Natural killer cell (primary cell): ENCODE measurements at regions not wholly inside any gene's neighbourhood (a gene's known extent, or its start where the extent isn't known, plus 50 kb on each side); places are given as distances from the start of the nearest gene placed in this dataset.

Source experiments
- ATAC-seq, 3 donors: fragments of 150-1000 bp in 2 of 3; fragments of 200-7000 bp in 1 of 3; cut with Tn5 transposase; 1 replicate in 1 of 3; 2 replicates in 2 of 3; pipeline ENCODE4 v1.10.0; 2021; ENCODE audit warnings: mild to moderate bottlenecking in 2 of 3, moderate library complexity in 2 of 3
- DNase-seq, 2 donors: peaks; one replicate each; pipeline versions ENCODE4 v3.0.0 to v3.0.0-alpha.2; 2013 to 2021; ENCODE audit warnings: mixed read lengths in 1 of 2
- H3K27ac ChIP-seq: one replicate; pipeline ENCODE4 v1.5.1; 2013; ENCODE audit warnings: mild to moderate bottlenecking, low read length
- H3K27me3 ChIP-seq: one replicate; pipeline ENCODE4 v1.6.1; 2013; ENCODE audit warnings: low read length; ENCODE audit not compliant: control insufficient read depth, insufficient read depth
- H3K36me3 ChIP-seq: one replicate; pipeline ENCODE4 v1.6.1; 2013; ENCODE audit warnings: low read length; ENCODE audit not compliant: control insufficient read depth, insufficient read depth
- H3K4me1 ChIP-seq: one replicate; pipeline ENCODE4 v1.6.1; 2013; ENCODE audit warnings: low read length; ENCODE audit not compliant: control insufficient read depth, insufficient read depth
- H3K4me3 ChIP-seq: one replicate; pipeline ENCODE4 v1.5.1; 2013; ENCODE audit warnings: low read length
- H3K9me3 ChIP-seq: one replicate; pipeline ENCODE4 v1.6.1; 2013; ENCODE audit warnings: low read length; ENCODE audit not compliant: control insufficient read depth, insufficient read depth
- H3K27ac Mint-ChIP-seq, 2 donors: one replicate each; pipeline ENCODE4 v1.8.0; 2022; ENCODE audit warnings: mild to moderate bottlenecking in 2 of 2, mixed read lengths in 2 of 2, moderate library complexity in 1 of 2
- H3K27me3 Mint-ChIP-seq, 2 donors: one replicate each; pipeline ENCODE4 v1.8.0; 2022; ENCODE audit warnings: low read depth in 2 of 2, mixed read lengths in 2 of 2
- H3K36me3 Mint-ChIP-seq: one replicate; pipeline ENCODE4 v1.8.0; 2022; ENCODE audit warnings: mixed read lengths
- H3K4me1 Mint-ChIP-seq, 2 donors: one replicate each; pipeline ENCODE4 v1.8.0; 2022; ENCODE audit warnings: mixed read lengths in 2 of 2
- H3K4me3 Mint-ChIP-seq: one replicate; pipeline ENCODE4 v1.8.0; 2022; ENCODE audit warnings: mild to moderate bottlenecking, moderate library complexity, mixed read lengths
- H3K9me3 Mint-ChIP-seq, 2 donors: one replicate each; pipeline ENCODE4 v1.8.0; 2022; ENCODE audit warnings: mixed read lengths in 2 of 2
- WGBS: methylation state at CpG from one replicate; pipeline ENCODE4 v1.1.7; 2013; ENCODE audit warnings: missing lambda C conversion rate; ENCODE audit not compliant: insufficient coverage; 5-methylcytosine and 5-hydroxymethylcytosine counted together
- intact Hi-C: fragments of 100-400 bp; cut with micrococcal nuclease; formaldehyde crosslinking; loops from one replicate; pipeline ENCODE4 v1.14.2; 2022
- TF ChIP-seq, protein P1 (sequence below): fragments of 200-600 bp; IDR thresholded peaks from one replicate; pipeline ENCODE4 v1.8.0; 2022; ENCODE audit warnings: antibody characterized with exemption

DNA sequence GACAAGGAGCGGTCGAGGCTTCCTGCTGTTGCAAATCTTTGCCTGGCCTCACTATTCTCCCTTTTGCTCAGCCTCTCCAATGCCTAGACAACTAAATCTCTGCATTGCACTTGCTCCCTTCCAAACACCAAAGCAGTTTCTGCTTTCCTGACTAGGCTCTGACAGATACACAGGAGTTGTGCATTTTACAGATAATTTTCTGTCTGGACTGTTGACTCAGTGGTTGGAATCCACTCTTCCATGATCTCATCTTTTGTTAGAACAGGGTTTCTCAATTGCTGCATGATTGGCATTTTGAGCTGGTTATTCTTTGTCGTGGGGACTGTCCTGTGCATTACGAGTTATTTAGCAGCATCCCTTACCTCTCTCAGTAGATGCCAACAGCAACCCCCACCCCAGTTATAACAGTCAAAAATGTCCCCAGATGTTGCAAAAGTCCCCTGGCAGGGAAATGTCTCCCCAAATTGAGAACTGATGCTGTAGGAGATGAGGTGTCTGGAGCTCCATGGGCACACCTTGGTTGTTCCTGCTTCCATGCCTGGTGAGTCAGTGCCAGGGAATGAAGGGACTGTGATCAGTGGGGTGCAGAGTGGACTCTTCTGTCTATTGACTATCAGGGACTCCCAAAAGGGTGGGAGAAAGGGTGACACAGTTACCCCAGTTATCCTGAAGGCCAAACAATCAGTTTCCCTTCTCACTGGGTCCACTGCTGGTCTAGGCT lies 557.4 kb upstream of the PSMD7 start:
- 88% methylated on average over 4 of the region's 4 CpGs for WGBS
- DNase-seq = no peak
- intact Hi-C loops = no loop called here
- no peaks in the 10 kb centered on the region for H3K9me3 ChIP-seq
- H3K27ac Mint-ChIP-seq = no peak overlapping the region
- no peaks in the 10 kb centered on the region for H3K27me3 ChIP-seq
- no peaks in the 10 kb centered on the region for H3K9me3 Mint-ChIP-seq
- TF ChIP-seq, protein P1, sequence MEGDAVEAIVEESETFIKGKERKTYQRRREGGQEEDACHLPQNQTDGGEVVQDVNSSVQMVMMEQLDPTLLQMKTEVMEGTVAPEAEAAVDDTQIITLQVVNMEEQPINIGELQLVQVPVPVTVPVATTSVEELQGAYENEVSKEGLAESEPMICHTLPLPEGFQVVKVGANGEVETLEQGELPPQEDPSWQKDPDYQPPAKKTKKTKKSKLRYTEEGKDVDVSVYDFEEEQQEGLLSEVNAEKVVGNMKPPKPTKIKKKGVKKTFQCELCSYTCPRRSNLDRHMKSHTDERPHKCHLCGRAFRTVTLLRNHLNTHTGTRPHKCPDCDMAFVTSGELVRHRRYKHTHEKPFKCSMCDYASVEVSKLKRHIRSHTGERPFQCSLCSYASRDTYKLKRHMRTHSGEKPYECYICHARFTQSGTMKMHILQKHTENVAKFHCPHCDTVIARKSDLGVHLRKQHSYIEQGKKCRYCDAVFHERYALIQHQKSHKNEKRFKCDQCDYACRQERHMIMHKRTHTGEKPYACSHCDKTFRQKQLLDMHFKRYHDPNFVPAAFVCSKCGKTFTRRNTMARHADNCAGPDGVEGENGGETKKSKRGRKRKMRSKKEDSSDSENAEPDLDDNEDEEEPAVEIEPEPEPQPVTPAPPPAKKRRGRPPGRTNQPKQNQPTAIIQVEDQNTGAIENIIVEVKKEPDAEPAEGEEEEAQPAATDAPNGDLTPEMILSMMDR = no peak
- H3K4me3 Mint-ChIP-seq = no peak overlapping the region
- H3K4me1 ChIP-seq = no peaks in the 10 kb centered on the region
- no peaks in the 10 kb centered on the region for H3K36me3 Mint-ChIP-seq
- no peak overlapping the region for H3K27ac ChIP-seq
- no peaks in the 10 kb centered on the region for H3K36me3 ChIP-seq
- no peak for ATAC-seq
- no peaks in the 10 kb centered on the region for H3K4me1 Mint-ChIP-seq
- no peak overlapping the region for H3K4me3 ChIP-seq
- peaks cover 0 to 6% of the 10 kb centered on the region in 2 donors for H3K27me3 Mint-ChIP-seq

DNA sequence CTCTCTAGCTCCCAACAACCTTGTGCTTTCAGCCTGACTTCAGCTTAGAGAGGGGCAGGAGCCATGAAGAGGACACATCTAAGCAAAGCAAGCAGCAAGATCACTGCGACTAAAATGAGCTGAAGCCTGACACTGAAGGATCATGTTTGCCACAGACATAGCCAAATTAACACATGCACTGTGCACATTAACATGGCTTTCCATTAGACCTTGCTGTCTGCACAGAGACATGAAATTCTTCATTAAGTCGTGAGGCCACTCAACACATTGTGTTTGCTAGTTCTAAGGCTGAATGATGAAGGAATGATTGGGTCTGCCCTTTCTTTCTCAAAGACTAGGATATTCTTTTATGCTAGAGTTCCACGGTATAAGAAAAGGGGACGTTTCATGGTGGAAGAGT lies 558.3 kb upstream of the PSMD7 start:
- Histone ChIP-seq H3K36me3 (no peaks in the 10 kb centered on the region), H3K4me3 (no peak overlapping the region), H3K4me1 (no peaks in the 10 kb centered on the region), H3K27ac (no peak overlapping the region), H3K9me3 (no peaks in the 10 kb centered on the region), H3K27me3 (no peaks in the 10 kb centered on the region)
- intact Hi-C loops = no loop called here
- Mint-ChIP-seq H3K4me3 (no peak overlapping the region), H3K36me3 (no peaks in the 10 kb centered on the region), H3K27ac (no peak overlapping the region), H3K4me1 (no peaks in the 10 kb centered on the region), H3K27me3 (peaks cover 0 to 6% of the 10 kb centered on the region in 2 donors), H3K9me3 (no peaks in the 10 kb centered on the region)
- ATAC-seq (no peak), DNase-seq (no peak)
- 82% methylated on average over 4 of the region's 4 CpGs for WGBS
- TF ChIP-seq, protein P1 = no peak

DNA sequence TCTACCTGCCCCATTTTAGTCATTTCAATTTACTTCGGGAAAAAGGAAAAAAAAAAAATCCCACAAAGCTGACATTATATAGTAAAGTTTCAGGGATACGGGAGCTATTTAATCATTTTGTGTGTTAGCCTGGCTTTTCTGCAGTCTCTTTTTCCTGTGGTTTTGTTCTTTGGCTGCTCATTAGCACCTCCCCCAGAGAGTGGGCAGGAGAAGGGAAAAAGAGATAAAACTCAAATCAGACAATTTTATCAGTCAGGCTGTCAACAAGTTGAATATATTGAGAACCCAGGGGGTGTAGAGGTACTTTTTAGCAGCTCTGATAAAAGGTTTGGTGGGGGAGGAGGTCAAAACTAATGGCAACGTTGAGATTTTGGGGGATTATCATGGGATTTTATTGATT lies 559.0 kb upstream of the PSMD7 start:
- Histone ChIP-seq H3K27ac (no peak overlapping the region), H3K9me3 (no peaks in the 10 kb centered on the region), H3K4me1 (no peaks in the 10 kb centered on the region), H3K27me3 (no peaks in the 10 kb centered on the region), H3K4me3 (no peak overlapping the region), H3K36me3 (no peaks in the 10 kb centered on the region)
- TF ChIP-seq, protein P1 = no peak
- no peak overlapping the region for H3K4me3 Mint-ChIP-seq
- DNase-seq = no peak
- H3K27me3 Mint-ChIP-seq = peaks cover 0 to 6% of the 10 kb centered on the region in 2 donors
- H3K9me3 Mint-ChIP-seq = no peaks in the 10 kb centered on the region
- H3K36me3 Mint-ChIP-seq = no peaks in the 10 kb centered on the region
- H3K27ac Mint-ChIP-seq = no peak overlapping the region
- intact Hi-C loops = no loop called here
- H3K4me1 Mint-ChIP-seq = no peaks in the 10 kb centered on the region
- ATAC-seq = no peak
- 39% methylated on average over 2 of the region's 3 CpGs for WGBS

DNA sequence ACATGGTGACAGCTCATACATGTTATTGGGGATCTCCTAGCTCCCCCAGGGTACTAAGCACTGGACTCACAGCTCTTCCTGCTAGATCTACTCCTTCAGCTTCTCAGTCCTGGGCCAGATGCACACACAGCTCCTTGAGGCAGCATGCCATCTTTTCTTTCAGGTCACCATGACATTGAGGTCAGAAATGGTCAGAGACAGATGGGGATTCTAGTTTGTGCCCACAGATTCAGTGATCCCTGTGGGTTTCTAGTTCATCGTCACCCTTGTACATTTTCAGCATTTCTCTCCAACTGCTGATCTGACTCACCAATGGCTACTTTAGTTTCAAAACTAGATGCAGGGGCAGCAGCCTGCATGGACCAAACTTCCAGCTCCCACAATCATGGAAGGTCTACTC lies 560.7 kb upstream of the PSMD7 start:
- H3K36me3 ChIP-seq = no peaks in the 10 kb centered on the region
- no peak for ATAC-seq

More for the DNA sequence above, 560.7 kb upstream of the PSMD7 start:
- Histone ChIP-seq H3K4me1 (no peaks in the 10 kb centered on the region), H3K27ac (no peak overlapping the region), H3K4me3 (no peak overlapping the region), H3K27me3 (no peaks in the 10 kb centered on the region), H3K9me3 (no peaks in the 10 kb centered on the region)
- intact Hi-C loops = no loop called here
- Mint-ChIP-seq H3K36me3 (no peaks in the 10 kb centered on the region), H3K4me3 (no peak overlapping the region), H3K4me1 (no peaks in the 10 kb centered on the region), H3K9me3 (no peaks in the 10 kb centered on the region), H3K27me3 (peaks cover 0 to 6% of the 10 kb centered on the region in 2 donors), H3K27ac (no peak overlapping the region)
- 78% methylated on average over 1 of the region's 1 CpG for WGBS
- TF ChIP-seq, protein P1 = no peak
- DNase-seq = no peak
